ENCODE measurements at regions not wholly inside any gene's neighbourhood (a gene's known extent, or its start where the extent isn't known, plus 50 kb on each side); places are given as distances from the start of the nearest gene placed in this dataset.

DNA sequence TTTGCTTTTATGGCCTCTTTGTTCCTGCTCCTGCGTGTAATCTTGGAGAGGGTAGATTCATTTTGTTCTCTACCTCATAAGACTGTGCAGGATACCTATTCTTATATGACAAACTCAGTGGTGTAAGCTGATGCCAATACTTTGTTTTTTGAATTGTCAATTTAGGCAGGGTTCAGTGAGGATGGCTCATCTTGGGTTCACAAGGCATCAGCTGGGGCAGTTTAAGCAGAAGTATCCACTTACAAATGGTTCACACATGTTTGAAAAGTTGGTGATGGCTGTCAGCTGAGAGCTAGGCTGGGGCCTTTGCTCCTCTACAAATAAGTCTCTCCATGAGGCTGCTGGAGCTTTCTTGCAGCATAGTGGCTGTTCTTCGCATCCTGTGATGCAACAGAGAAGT lies 920.6 kb upstream of the PIK3C3 start:
- Histone ChIP-seq H3K36me3 (ENCODE audit: control insufficient read depth in 2 of 2, extremely low read depth in 1 of 2, insufficient read depth in 2 of 2, low read length in 2 of 2) (no peaks in the 10 kb centered on the region), H3K9ac (replicated peaks; ENCODE audit: extremely low read depth, insufficient read depth, low read length) (no peak overlapping the region), H3K79me2 (ENCODE audit: control insufficient read depth, insufficient read depth, low read length) (no peaks in the 10 kb centered on the region), H3K27ac (ENCODE audit: insufficient read depth, low read depth, low read length) (no peak overlapping the region), H4K20me1 (replicated peaks; ENCODE audit: control insufficient read depth, extremely low read depth, insufficient read depth, low read length) (no peaks in the 10 kb centered on the region), H3K27me3 (ENCODE audit: control insufficient read depth in 2 of 2, insufficient read depth in 2 of 2, low read length in 2 of 2) (no peaks in the 10 kb centered on the region), H3K9me3 (replicated peaks; ENCODE audit: control insufficient read depth, insufficient read depth, low read length) (no peaks in the 10 kb centered on the region), H3K4me1 (ENCODE audit: control insufficient read depth, extremely low read depth, insufficient read depth, low read length) (no peaks in the 10 kb centered on the region), H2AFZ (ENCODE audit: low read depth, low read length) (no peak overlapping the region), H3K4me3 (replicated peaks in 1 of 3; ENCODE audit: insufficient read depth in 1 of 3, low read depth in 1 of 3, low read length in 3 of 3) (no peak overlapping the region), H3K4me2 (ENCODE audit: insufficient read depth, low read length) (no peak overlapping the region), H3K9me1 (replicated peaks; ENCODE audit: control insufficient read depth, extremely low read depth, insufficient read depth, low read length) (no peaks in the 10 kb centered on the region)
- ChIA-PET POLR2A (no interaction called here), CTCF (interaction anchor here (1.2 kb wide), 1 partner anchor 100 kb away, joined by 3 read pairs; no protein-coding TSS in a partner anchor)
- intact Hi-C loops (cut with micrococcal nuclease), result no loop called here
- no peak for FAIRE-seq
- BruUV-seq (replicated peaks), result no TSS peak
- TF ChIP-seq, protein P1, sequence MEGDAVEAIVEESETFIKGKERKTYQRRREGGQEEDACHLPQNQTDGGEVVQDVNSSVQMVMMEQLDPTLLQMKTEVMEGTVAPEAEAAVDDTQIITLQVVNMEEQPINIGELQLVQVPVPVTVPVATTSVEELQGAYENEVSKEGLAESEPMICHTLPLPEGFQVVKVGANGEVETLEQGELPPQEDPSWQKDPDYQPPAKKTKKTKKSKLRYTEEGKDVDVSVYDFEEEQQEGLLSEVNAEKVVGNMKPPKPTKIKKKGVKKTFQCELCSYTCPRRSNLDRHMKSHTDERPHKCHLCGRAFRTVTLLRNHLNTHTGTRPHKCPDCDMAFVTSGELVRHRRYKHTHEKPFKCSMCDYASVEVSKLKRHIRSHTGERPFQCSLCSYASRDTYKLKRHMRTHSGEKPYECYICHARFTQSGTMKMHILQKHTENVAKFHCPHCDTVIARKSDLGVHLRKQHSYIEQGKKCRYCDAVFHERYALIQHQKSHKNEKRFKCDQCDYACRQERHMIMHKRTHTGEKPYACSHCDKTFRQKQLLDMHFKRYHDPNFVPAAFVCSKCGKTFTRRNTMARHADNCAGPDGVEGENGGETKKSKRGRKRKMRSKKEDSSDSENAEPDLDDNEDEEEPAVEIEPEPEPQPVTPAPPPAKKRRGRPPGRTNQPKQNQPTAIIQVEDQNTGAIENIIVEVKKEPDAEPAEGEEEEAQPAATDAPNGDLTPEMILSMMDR (IDR thresholded peaks at IDR 0.05; ENCODE audit: extremely low read depth in 1 of 2, insufficient read depth in 1 of 2, low read depth in 1 of 2, low read length in 2 of 2), result no peak
- DNase-seq (ENCODE audit: low read depth, low spot score), result no peak
- dilution Hi-C loops (cut with MboI; ENCODE audit: extremely low pct_ligation_motif_present, low sequenced_read_pairs), result no loop called here

DNA sequence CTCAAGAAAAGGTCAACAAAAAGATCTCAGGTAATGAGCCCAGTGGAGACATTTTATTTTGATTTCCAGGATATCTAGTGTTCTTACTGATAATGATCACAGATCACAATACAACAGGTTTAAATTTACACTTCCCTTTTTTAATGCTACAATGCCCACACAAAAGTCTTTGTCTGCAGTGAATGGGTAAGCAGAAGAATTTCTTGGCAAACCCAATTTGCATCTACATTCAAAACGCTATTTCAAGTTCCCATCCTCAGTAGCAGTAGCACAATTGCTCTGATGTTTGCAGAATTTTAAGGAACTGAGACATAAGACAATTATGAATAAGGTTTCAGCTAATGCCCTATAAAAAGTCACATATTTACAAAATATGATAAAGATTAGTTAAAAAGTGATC lies 929.4 kb upstream of the PIK3C3 start:
- Histone ChIP-seq H2AFZ (ENCODE audit: low read depth, low read length) (no peak overlapping the region), H3K4me2 (ENCODE audit: insufficient read depth, low read length) (no peak overlapping the region), H3K9ac (replicated peaks; ENCODE audit: extremely low read depth, insufficient read depth, low read length) (no peak overlapping the region), H4K20me1 (replicated peaks; ENCODE audit: control insufficient read depth, extremely low read depth, insufficient read depth, low read length) (no peaks in the 10 kb centered on the region), H3K79me2 (ENCODE audit: control insufficient read depth, insufficient read depth, low read length) (no peaks in the 10 kb centered on the region), H3K4me3 (replicated peaks in 1 of 3; ENCODE audit: insufficient read depth in 1 of 3, low read depth in 1 of 3, low read length in 3 of 3) (no peak overlapping the region), H3K9me1 (replicated peaks; ENCODE audit: control insufficient read depth, extremely low read depth, insufficient read depth, low read length) (no peaks in the 10 kb centered on the region), H3K27ac (ENCODE audit: insufficient read depth, low read depth, low read length) (no peak overlapping the region), H3K9me3 (replicated peaks; ENCODE audit: control insufficient read depth, insufficient read depth, low read length) (no peaks in the 10 kb centered on the region), H3K4me1 (ENCODE audit: control insufficient read depth, extremely low read depth, insufficient read depth, low read length) (no peaks in the 10 kb centered on the region), H3K27me3 (ENCODE audit: control insufficient read depth in 2 of 2, insufficient read depth in 2 of 2, low read length in 2 of 2) (no peaks in the 10 kb centered on the region), H3K36me3 (ENCODE audit: control insufficient read depth in 2 of 2, extremely low read depth in 1 of 2, insufficient read depth in 2 of 2, low read length in 2 of 2) (no peaks in the 10 kb centered on the region)
- intact Hi-C loops (cut with micrococcal nuclease) (no loop called here), dilution Hi-C loops (cut with MboI; ENCODE audit: extremely low pct_ligation_motif_present, low sequenced_read_pairs) (no loop called here)
- BruUV-seq (replicated peaks), result no TSS peak
- FAIRE-seq, result no peak
- TF ChIP-seq POLR2AphosphoS5 (IDR thresholded peaks at IDR 0.05; ENCODE audit: insufficient read depth, low read depth, low read length) (no peak), EZH2 (IDR thresholded peaks at IDR 0.05; ENCODE audit: borderline replicate concordance, low read depth, low read length, severe bottlenecking) (no peak), MYC (IDR thresholded peaks at IDR 0.05; ENCODE audit: low read depth, low read length) (no peak), POLR2A (IDR thresholded peaks at IDR 0.05; ENCODE audit: low read depth, low read length) (no peak), GATA2 (IDR thresholded peaks at IDR 0.05; ENCODE audit: insufficient read depth, insufficient read length, low read depth, low read length) (no peak), JUN (IDR thresholded peaks at IDR 0.05; ENCODE audit: borderline replicate concordance, insufficient read depth, insufficient read length, low read depth) (no peak), FOS (IDR thresholded peaks at IDR 0.05; ENCODE audit: borderline replicate concordance, insufficient read depth, low read length) (no peak)
- TF ChIP-seq, protein P2, sequence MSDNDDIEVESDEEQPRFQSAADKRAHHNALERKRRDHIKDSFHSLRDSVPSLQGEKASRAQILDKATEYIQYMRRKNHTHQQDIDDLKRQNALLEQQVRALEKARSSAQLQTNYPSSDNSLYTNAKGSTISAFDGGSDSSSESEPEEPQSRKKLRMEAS (IDR thresholded peaks at IDR 0.05; ENCODE audit: insufficient read depth, insufficient read length), result no peak
- TF ChIP-seq, protein P1 (IDR thresholded peaks at IDR 0.05; ENCODE audit: extremely low read depth in 1 of 2, insufficient read depth in 1 of 2, low read depth in 1 of 2, low read length in 2 of 2), result no peak
- DNase-seq (ENCODE audit: low read depth, low spot score), result no peak
- ChIA-PET POLR2A (no interaction called here), CTCF (interaction anchor here (1.1 kb wide), 1 partner anchor 91 kb away, joined by 3 read pairs; no protein-coding TSS in a partner anchor)

All from endothelial cell of umbilical vein (primary cell).